Panc1 (cell line): ENCODE measurements at regions not wholly inside any gene's neighbourhood (a gene's known extent, or its start where the extent isn't known, plus 50 kb on each side); places are given as distances from the start of the nearest gene placed in this dataset.

Source experiments
- ATAC-seq: fragments of 200-7000 bp; cut with Tn5 transposase; 2 replicates; pipeline ENCODE4 v1.9.1; 2020; ENCODE audit warnings: mild to moderate bottlenecking, moderate library complexity
- BruUV-seq: library from RNA; stranded (reverse); fragments of 400-500 nt; replicated peaks from 2 replicates; lab custom pipeline; 2021; lab: Mats Ljungman, UMichigan
- CTCF ChIA-PET: fragments of 300-600 bp; sonication (Branson Sonifier 250); formaldehyde crosslinking; loops from one replicate; lab custom pipeline; 2022; ENCODE audit warnings: antibody characterized with exemption; lab: Charles Lee
- POLR2A ChIA-PET: fragments of 300-600 bp; sonication (Branson Sonifier 250); formaldehyde crosslinking; loops from one replicate; lab custom pipeline; 2022; ENCODE audit warnings: antibody characterized with exemption; lab: Charles Lee
- DNase-seq: peaks from one replicate; pipeline ENCODE4 v3.0.0-alpha.2; 2010; ENCODE audit warnings: low read depth, low spot score
- H3K27ac ChIP-seq: 2 replicates; pipeline ENCODE4 v1.5.1; 2011; ENCODE audit warnings: mild to moderate bottlenecking, low read length, inconsistent platforms
- H3K27me3 ChIP-seq: fragments of 200-500 bp; sonication (Bioruptor generic); 2 replicates; pipeline ENCODE4 v1.6.0; 2014; ENCODE audit warnings: low read length, inconsistent platforms; ENCODE audit not compliant: control insufficient read depth, insufficient read depth
- H3K36me3 ChIP-seq: fragments of 200-500 bp; sonication (Bioruptor generic); 2 replicates; pipeline ENCODE4 v1.5.1; 2014; ENCODE audit warnings: inconsistent platforms, mild to moderate bottlenecking, low read length, moderate library complexity; ENCODE audit not compliant: control insufficient read depth, insufficient read depth
- H3K4me1 ChIP-seq: 2 replicates; pipeline ENCODE4 v1.5.1; 2011; ENCODE audit warnings: inconsistent platforms, mild to moderate bottlenecking, low read length, moderate library complexity; ENCODE audit not compliant: control insufficient read depth, insufficient read depth
- H3K4me3 ChIP-seq, 2 experiments: 2 replicates each; pipeline ENCODE4 v1.5.1; 2011 to 2012; ENCODE audit warnings: low read depth in 2 of 2, low read length in 2 of 2, mild to moderate bottlenecking in 2 of 2, inconsistent platforms in 1 of 2, moderate library complexity in 1 of 2
- H3K9me3 ChIP-seq: fragments of 200-500 bp; sonication (Bioruptor generic); 2 replicates; pipeline ENCODE4 v1.5.1; 2014; ENCODE audit warnings: low read depth, mild to moderate bottlenecking, inconsistent platforms, low read length, moderate library complexity; ENCODE audit not compliant: control insufficient read depth, insufficient read depth
- POLR2AphosphoS5 ChIP-seq: IDR thresholded peaks from 2 replicates; pipeline ENCODE4 v1.6.1; 2012; ENCODE audit warnings: mild to moderate bottlenecking, low read depth, low read length, moderate library complexity
- REST ChIP-seq, 2 experiments: IDR thresholded peaks; 2 replicates each; pipeline ENCODE4 v1.6.1; 2011 to 2012; ENCODE audit warnings: low read depth in 2 of 2, control low read depth in 1 of 2, low read length in 1 of 2, mild to moderate bottlenecking in 1 of 2, moderate library complexity in 1 of 2; ENCODE audit not compliant: insufficient read depth in 1 of 2
- SIN3A ChIP-seq: IDR thresholded peaks from 2 replicates; pipeline ENCODE4 v1.6.1; 2012; ENCODE audit warnings: low read depth, mild to moderate bottlenecking, low read length, moderate library complexity, borderline replicate concordance; ENCODE audit not compliant: insufficient read depth
- TCF7L2 ChIP-seq: IDR thresholded peaks from 2 replicates; pipeline ENCODE4 v1.6.1; 2011; ENCODE audit warnings: mild to moderate bottlenecking, low read depth, low read length, inconsistent platforms
- in situ Hi-C: cut with HindIII; loops from 2 replicates; pipeline ENCODE4 v1.10.0; 2016; ENCODE audit warnings: low sequenced_read_pairs, low pct_unique_long_range_greater_than_20kb
- intact Hi-C: fragments of 100-400 bp; cut with micrococcal nuclease; formaldehyde crosslinking; loops from one replicate; pipeline ENCODE4 v1.10.0; 2022; ENCODE audit not compliant: unreplicated experiment
- TF ChIP-seq, protein P1 (sequence below): fragments of 450-650 bp; IDR thresholded peaks from 2 replicates; pipeline ENCODE4 v1.5.1; 2017; ENCODE audit warnings: mild to moderate bottlenecking

- Histone ChIP-seq H3K9me3 (no peaks in the 10 kb centered on the region), H3K4me1 (no peaks in the 10 kb centered on the region), H3K27me3 (no peaks in the 10 kb centered on the region), H3K27ac (no peak overlapping the region), H3K4me3 (no peak overlapping the region), H3K36me3 (no peaks in the 10 kb centered on the region)
- CTCF ChIA-PET, result no interaction called here
- POLR2A ChIA-PET, result no interaction called here
- no peak for DNase-seq
- ATAC-seq, result no peak
- TF ChIP-seq REST (IDR thresholded peaks at IDR 0.05; ENCODE audit: insufficient read depth in 1 of 2, low read depth in 2 of 2, low read length in 1 of 2) (no peak), TCF7L2 (no peak), SIN3A (no peak), POLR2AphosphoS5 (no peak)
- TF ChIP-seq, protein P1, sequence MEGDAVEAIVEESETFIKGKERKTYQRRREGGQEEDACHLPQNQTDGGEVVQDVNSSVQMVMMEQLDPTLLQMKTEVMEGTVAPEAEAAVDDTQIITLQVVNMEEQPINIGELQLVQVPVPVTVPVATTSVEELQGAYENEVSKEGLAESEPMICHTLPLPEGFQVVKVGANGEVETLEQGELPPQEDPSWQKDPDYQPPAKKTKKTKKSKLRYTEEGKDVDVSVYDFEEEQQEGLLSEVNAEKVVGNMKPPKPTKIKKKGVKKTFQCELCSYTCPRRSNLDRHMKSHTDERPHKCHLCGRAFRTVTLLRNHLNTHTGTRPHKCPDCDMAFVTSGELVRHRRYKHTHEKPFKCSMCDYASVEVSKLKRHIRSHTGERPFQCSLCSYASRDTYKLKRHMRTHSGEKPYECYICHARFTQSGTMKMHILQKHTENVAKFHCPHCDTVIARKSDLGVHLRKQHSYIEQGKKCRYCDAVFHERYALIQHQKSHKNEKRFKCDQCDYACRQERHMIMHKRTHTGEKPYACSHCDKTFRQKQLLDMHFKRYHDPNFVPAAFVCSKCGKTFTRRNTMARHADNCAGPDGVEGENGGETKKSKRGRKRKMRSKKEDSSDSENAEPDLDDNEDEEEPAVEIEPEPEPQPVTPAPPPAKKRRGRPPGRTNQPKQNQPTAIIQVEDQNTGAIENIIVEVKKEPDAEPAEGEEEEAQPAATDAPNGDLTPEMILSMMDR, result no peak
- in situ Hi-C loops (no loop called here), intact Hi-C loops (no loop called here)
- BruUV-seq, result no TSS peak
Observed at GRCh38 chr21:16367079-16367478, 637.3 kb downstream of the USP25 start.

- intact Hi-C loops, result no loop called here
- in situ Hi-C loops, result no loop called here
- TF ChIP-seq REST (IDR thresholded peaks at IDR 0.05; ENCODE audit: insufficient read depth in 1 of 2, low read depth in 2 of 2, low read length in 1 of 2) (no peak), POLR2AphosphoS5 (no peak), SIN3A (no peak), TCF7L2 (no peak)
- TF ChIP-seq, protein P1, result no peak
- no peak overlapping the region for H3K4me3 ChIP-seq
- DNase-seq, result no peak
- no TSS peak for BruUV-seq
- POLR2A ChIA-PET, result no interaction called here
- ATAC-seq, result no peak
- no peaks in the 10 kb centered on the region for H3K9me3 ChIP-seq
- H3K27ac ChIP-seq, result no peak overlapping the region
- CTCF ChIA-PET, result no interaction called here
- no peaks in the 10 kb centered on the region for H3K27me3 ChIP-seq
- no peaks in the 10 kb centered on the region for H3K4me1 ChIP-seq
- H3K36me3 ChIP-seq, result no peaks in the 10 kb centered on the region
Observed at GRCh38 chr21:16370186-16370585, 640.4 kb downstream of the USP25 start.
